ENCODE measurements at regions not wholly inside any gene's neighbourhood (a gene's known extent, or its start where the extent isn't known, plus 50 kb on each side); places are given as distances from the start of the nearest gene placed in this dataset.

DNA sequence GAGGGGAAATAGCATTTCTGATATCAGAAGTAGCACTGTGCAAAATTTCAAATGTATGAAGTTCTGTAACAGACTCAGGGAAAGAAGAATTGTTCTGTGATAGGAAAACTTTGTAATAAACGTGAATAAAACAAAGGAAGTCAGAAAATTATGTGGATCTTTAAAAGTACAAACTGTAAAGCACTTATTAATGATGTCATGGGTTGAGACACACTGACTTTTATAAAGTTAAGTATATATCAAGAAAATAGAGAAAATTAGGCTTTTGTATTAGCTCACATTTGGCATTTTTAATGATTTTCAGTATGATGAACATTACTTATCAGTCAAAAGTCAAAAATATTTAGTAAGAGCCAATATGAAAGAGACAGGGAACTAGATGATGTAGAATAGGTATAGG is 1081.7 kb upstream of the EDIL3 start:
- no peak for TF ChIP-seq POLR2A (IDR thresholded peaks at IDR 0.05)
- TF ChIP-seq, protein P1, sequence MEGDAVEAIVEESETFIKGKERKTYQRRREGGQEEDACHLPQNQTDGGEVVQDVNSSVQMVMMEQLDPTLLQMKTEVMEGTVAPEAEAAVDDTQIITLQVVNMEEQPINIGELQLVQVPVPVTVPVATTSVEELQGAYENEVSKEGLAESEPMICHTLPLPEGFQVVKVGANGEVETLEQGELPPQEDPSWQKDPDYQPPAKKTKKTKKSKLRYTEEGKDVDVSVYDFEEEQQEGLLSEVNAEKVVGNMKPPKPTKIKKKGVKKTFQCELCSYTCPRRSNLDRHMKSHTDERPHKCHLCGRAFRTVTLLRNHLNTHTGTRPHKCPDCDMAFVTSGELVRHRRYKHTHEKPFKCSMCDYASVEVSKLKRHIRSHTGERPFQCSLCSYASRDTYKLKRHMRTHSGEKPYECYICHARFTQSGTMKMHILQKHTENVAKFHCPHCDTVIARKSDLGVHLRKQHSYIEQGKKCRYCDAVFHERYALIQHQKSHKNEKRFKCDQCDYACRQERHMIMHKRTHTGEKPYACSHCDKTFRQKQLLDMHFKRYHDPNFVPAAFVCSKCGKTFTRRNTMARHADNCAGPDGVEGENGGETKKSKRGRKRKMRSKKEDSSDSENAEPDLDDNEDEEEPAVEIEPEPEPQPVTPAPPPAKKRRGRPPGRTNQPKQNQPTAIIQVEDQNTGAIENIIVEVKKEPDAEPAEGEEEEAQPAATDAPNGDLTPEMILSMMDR (IDR thresholded peaks at IDR 0.05 in 8 of 11, conservative IDR thresholded peaks at IDR 0.05 in 3 of 11): no peak
